ENCODE measurements at regions not wholly inside any gene's neighbourhood (a gene's known extent, or its start where the extent isn't known, plus 50 kb on each side); places are given as distances from the start of the nearest gene placed in this dataset.

DNA sequence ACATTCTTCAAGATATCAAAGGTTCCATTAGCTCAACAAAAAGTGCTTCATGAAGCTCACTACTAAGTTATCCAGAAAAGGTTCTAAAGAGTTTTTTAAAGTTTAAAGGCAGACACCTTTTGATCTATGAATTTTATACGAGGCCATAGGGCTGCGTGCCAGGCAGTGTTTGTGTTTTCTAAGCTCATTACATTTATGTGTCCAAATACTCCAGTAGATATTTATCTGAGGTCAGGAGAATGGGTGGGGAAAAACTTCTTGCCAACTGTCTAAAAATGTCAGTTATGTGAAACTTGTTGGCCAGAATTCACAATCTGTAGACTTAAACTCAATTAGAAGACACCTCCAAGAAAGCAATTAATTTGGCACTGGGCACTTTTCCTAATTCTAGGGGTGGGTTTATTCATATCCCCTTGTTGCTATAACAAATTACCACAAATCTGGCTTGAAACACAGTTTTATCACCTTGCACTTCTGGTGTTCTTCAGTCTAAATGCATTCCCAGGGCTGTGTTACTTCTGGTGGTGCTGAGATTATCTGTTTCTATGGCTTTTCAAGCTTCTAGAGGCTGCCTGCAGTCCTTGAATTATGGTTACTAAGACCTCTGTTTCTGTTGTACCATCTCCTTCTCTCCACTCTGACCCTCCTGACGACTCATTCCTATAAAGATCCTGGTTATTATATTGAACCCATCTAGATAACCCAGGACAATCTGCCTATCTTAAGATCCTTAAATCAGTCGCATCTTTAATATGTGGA, 1030.4 kb upstream of the CNTN5 start:
- ATAC-seq (no peak), DNase-seq (ENCODE audit: low spot score in 2 of 2) (no peak)
- no peak overlapping the region for H3K4me3 Mint-ChIP-seq

DNA sequence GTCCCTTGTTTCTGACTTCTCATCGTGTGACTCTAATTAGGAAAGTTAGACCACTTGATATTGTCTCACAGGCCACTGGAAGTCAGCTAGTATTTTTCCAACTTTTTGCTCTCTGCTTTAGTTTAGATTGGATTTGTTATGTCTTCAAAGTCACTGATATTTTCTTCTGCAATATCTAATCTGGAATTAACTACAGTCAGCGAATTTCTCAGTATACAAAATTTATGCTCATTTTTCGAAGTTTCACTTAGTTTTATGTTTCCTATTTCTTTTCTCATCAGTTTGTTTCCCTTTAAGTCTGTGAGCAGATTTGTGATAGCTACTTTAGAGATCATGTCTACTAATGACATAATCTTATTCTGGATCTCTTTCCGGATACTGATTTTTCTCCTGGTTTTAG, 1027.2 kb upstream of the CNTN5 start:
- Mint-ChIP-seq H3K27ac (no peak overlapping the region), H3K4me3 (no peak overlapping the region), H3K36me3 (no peaks in the 10 kb centered on the region), H3K4me1 (no peaks in the 10 kb centered on the region), H3K9me3 (peaks cover 11% of the 10 kb centered on the region)
- DNase-seq (ENCODE audit: low spot score in 2 of 2): no peak
- ATAC-seq: no peak

More for the DNA sequence above, 1030.4 kb upstream of the CNTN5 start:
- Mint-ChIP-seq H3K36me3 (no peaks in the 10 kb centered on the region), H3K4me1 (no peaks in the 10 kb centered on the region), H3K9me3 (peaks cover 18% of the 10 kb centered on the region), H3K27ac (no peak overlapping the region)

DNA sequence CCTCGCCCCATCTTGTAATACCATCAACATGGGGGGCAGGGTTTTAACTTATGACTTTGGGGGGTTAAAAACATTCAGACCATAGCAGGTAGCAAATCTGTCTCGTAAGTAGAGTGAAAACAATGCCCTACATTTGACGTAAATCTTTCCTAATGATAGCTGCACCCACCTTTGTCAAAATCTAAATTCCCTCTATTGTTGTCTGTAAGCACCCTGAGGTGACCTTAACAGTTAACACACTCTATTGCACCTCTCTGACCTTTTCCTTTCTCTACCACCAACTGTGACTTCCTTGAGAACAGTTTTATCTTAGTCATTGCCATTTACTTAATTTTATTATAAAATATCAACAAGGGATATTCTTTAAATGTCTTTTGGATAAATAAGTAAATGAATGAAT, 1024.9 kb upstream of the CNTN5 start:
- H3K36me3 Mint-ChIP-seq: no peaks in the 10 kb centered on the region
- H3K4me3 Mint-ChIP-seq: no peak overlapping the region
- no peak overlapping the region for H3K27ac Mint-ChIP-seq
- no peaks in the 10 kb centered on the region for H3K4me1 Mint-ChIP-seq
- peaks cover 6% of the 10 kb centered on the region for H3K9me3 Mint-ChIP-seq
- DNase-seq (ENCODE audit: low spot score in 2 of 2) (no peak), ATAC-seq (no peak)

DNA sequence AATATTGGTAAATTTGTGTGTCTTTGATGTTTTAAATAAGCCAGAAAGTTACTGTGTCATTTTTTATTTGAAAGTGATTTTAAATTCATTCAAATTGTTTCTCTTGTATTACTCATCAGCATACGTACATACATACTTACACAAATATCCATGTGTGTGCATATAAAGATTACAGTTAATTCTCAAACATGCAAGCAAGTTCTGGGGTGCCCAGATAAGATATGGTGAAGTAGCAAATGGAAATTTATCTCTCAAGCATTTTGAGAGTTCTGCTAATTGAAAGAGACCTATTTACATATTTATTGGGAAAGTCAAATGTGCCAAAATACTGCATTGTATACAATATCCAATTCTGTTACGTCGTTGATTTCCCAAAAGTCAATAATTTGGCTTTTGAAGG, 1024.0 kb upstream of the CNTN5 start:
- DNase-seq (ENCODE audit: low spot score in 2 of 2): no peak
- no peak overlapping the region for H3K4me3 Mint-ChIP-seq
- H3K4me1 Mint-ChIP-seq: no peaks in the 10 kb centered on the region
- no peaks in the 10 kb centered on the region for H3K36me3 Mint-ChIP-seq
- ATAC-seq: no peak
- peaks cover 6% of the 10 kb centered on the region for H3K9me3 Mint-ChIP-seq
- no peak overlapping the region for H3K27ac Mint-ChIP-seq

DNA sequence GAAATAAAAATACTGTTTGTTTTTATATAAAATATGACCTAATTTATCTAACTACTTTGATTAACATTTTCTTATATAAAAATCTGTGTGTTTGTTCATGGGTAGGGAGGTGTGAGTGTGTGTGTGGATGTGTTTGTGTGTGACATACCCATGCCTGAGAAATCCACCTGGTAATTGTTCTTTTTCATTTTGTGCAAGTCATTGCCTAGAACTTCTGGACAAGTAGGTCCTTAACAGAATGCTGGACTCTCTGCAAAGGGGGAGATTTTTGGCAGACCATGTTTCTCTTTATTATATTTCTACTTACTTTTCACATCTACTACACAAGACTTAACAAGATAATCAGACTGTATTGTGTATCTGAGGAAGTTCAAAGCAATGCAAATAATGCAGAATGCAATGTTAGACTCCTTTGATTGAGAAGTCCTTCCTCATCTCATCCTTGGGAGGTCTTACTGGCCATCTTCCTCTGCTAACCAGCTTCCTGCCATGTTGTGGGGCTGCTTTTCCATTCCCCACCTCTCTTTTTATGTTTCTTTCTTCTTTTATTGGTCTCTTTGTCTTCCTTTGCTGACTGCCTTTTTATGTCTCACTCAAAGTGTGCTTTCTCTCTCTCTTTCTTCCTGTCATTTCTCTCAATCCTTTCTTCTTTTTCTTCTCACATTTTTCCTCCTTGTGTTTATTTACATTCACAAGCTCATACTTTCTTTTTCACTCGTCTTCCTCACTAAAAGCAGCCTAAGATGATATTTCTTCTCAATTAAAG, 1017.0 kb upstream of the CNTN5 start:
- Mint-ChIP-seq H3K4me1 (no peaks in the 10 kb centered on the region), H3K27ac (no peak overlapping the region), H3K36me3 (peaks cover 6% of the 10 kb centered on the region), H3K4me3 (no peak overlapping the region), H3K9me3 (peaks cover 18% of the 10 kb centered on the region)
- ATAC-seq (no peak), DNase-seq (ENCODE audit: low spot score in 2 of 2) (no peak)

DNA sequence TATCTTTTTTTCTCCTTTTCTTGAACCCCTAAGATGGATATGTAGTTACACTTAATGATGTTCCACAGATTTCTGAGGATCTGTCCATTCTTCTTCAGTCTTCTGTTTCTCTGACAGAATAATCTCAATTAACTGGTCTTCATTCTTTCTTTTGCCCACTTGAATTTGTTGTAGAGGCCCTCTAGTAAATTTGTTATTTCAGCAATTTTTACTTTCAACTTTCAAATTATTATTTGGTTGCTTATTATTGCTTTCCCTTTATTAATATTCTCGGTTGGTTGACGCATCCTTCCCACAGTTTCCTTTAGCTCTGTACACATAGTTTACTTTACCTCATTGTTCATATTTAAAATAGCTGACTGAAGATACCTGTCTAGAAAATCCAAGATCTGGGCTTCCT, 1013.7 kb upstream of the CNTN5 start:
- ATAC-seq: no peak
- Mint-ChIP-seq H3K36me3 (peaks cover 6% of the 10 kb centered on the region), H3K9me3 (peaks cover 22% of the 10 kb centered on the region), H3K27ac (no peak overlapping the region), H3K4me1 (no peaks in the 10 kb centered on the region), H3K4me3 (no peak overlapping the region)
- no peak for DNase-seq (ENCODE audit: low spot score in 2 of 2)

DNA sequence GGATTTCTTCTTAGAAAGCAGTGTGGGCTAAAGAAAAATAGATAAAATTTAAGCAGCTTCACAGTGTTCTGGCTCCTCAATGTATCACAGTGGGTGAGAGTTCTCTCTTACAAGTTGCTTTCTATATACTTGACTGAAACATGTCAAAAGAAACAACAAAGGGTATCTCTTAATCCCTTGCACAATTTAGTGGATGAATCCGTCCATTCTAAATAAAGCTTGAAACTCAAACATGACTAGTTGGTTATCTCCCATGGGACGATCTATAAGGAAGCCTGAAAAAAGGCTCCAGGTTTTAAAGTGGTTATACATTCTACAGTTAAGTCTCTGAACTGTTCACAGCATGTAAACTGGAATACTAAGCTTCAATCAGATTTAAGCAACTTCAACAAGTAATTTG, 993.1 kb upstream of the CNTN5 start:
- no peak overlapping the region for H3K4me3 Mint-ChIP-seq
- ATAC-seq (no peak), DNase-seq (ENCODE audit: low spot score in 2 of 2) (no peak)
- H3K9me3 Mint-ChIP-seq: peaks cover 8% of the 10 kb centered on the region
- no peaks in the 10 kb centered on the region for H3K36me3 Mint-ChIP-seq
- H3K27ac Mint-ChIP-seq: no peak overlapping the region
- H3K4me1 Mint-ChIP-seq: no peaks in the 10 kb centered on the region

DNA sequence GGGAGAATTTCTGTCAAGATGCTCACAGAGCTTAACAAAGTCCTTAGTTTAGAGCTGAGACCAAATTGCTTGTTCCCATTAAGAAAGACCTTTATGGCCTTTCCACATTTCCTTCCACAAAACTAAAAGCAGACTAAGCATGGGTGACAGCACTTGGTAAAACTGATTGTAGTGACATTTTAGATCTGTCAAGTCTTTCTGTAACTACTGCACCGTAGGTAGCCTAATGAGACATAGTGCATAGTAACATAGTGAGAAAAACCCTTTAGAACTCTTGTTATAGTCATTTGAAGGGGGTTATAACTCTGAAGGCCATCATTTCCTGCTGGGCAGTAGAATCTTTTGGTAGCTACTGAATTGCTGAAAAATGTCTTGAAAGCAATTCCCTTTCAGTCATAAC, 990.9 kb upstream of the CNTN5 start:
- Mint-ChIP-seq H3K4me1 (no peaks in the 10 kb centered on the region), H3K9me3 (peaks cover 8% of the 10 kb centered on the region), H3K27ac (no peak overlapping the region), H3K4me3 (no peak overlapping the region), H3K36me3 (no peaks in the 10 kb centered on the region)
- ATAC-seq (no peak), DNase-seq (ENCODE audit: low spot score in 2 of 2) (no peak)

DNA sequence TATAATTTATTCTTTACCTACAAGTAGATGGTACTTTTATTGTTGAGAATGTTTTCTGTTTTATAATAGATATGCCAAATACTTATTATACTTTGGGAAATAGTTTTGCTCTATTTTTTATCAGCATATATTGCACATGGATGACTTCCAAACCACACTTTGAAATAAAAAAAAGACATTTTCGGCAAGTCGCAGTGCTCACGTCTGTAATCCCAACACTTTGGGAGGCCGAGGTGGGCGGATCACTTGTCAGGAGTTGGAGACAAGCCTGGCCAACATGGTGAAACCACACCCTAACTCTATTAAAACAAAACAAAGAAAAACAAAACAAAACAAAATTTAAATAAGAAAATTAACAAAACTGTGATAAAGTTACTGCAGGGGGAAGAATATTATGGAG, 983.9 kb upstream of the CNTN5 start:
- Mint-ChIP-seq H3K27ac (no peak overlapping the region), H3K4me3 (no peak overlapping the region), H3K4me1 (no peaks in the 10 kb centered on the region), H3K9me3 (peaks cover 18% of the 10 kb centered on the region), H3K36me3 (no peaks in the 10 kb centered on the region)
- ATAC-seq: no peak
- DNase-seq (ENCODE audit: low spot score in 2 of 2): no peak

DNA sequence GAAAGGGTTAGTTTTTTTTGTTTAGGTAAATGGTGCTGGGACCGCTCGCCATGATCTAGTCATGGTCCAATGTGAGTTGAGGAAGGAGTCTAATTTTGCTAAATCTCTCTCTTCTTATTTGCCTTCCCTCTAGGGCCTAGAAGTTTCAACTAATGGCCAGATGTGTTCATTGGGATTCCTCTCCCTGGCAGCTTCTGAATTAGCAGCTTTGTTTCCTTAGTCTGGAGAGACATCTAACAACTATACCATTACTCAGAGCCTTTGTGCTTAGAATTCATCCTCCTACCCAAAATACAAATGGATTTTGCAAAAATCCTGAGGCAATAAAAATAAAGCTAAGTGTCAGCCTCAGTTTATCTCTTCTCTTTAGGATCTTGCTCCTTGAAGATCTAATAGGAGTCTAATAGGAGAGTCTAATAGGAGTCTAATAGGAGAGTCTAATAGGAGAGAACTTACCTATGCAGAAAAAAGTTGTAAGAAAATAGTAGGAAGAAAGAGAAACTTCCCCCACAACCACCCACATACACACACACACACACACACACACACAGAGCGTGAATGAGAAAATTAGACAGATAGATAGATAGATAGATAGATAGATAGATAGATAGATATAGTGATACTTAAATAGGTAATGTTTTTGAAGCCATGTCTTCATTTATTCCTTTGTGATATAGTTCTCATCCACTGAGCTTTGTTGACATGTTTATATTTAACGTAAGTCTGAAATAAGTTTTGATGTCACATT, 980.5 kb upstream of the CNTN5 start:
- Mint-ChIP-seq H3K27ac (no peak overlapping the region), H3K4me1 (no peaks in the 10 kb centered on the region), H3K4me3 (no peak overlapping the region), H3K9me3 (peaks cover 10% of the 10 kb centered on the region), H3K36me3 (no peaks in the 10 kb centered on the region)
- no peak for ATAC-seq
- DNase-seq (ENCODE audit: low spot score in 2 of 2): no peak

DNA sequence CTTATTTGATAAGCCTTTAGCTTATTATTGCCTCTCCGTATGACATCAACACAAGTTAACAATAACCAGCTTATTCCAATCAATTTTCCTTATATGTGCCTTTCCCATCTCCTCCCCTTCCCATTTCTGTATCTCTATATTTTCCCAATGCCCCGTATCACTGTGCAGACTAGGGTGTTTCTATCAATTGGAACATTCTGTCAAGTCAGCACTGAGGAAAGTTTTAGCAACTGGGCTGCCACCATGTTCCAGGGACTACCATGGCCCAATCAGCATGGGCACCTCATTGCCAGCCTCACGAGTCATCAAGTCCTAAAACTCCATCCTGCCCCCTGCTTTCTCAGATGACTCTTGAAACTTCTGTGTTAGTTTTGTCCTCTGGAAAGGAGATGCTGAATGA, 973.1 kb upstream of the CNTN5 start:
- H3K9me3 Mint-ChIP-seq: peaks cover 15% of the 10 kb centered on the region
- no peak overlapping the region for H3K27ac Mint-ChIP-seq
- H3K36me3 Mint-ChIP-seq: no peaks in the 10 kb centered on the region
- DNase-seq (ENCODE audit: low spot score in 2 of 2) (no peak), ATAC-seq (no peak)
- no peaks in the 10 kb centered on the region for H3K4me1 Mint-ChIP-seq
- no peak overlapping the region for H3K4me3 Mint-ChIP-seq

DNA sequence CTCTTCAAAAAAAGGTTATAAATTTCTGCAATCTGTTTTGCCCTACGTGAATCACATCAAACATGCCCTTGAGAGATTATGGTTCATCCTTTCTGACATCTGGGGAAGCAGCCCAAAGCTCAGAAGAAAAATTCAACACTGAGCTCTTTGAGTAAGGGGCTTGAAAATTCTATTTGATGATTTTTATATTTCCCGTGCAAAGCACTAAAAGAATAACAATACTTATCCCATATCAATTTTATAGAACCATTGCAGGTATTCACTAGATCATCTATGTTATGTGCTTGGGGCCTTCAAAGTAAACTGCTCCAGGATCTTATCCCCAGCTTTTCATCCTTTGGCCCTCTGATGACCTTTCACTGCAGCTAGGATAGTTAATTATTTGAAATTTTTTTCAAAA, 966.9 kb upstream of the CNTN5 start:
- DNase-seq (ENCODE audit: low spot score in 2 of 2): no peak
- H3K27ac Mint-ChIP-seq: no peak overlapping the region
- no peaks in the 10 kb centered on the region for H3K36me3 Mint-ChIP-seq
- no peak overlapping the region for H3K4me3 Mint-ChIP-seq
- ATAC-seq: no peak
- H3K9me3 Mint-ChIP-seq: no peaks in the 10 kb centered on the region
- H3K4me1 Mint-ChIP-seq: no peaks in the 10 kb centered on the region

DNA sequence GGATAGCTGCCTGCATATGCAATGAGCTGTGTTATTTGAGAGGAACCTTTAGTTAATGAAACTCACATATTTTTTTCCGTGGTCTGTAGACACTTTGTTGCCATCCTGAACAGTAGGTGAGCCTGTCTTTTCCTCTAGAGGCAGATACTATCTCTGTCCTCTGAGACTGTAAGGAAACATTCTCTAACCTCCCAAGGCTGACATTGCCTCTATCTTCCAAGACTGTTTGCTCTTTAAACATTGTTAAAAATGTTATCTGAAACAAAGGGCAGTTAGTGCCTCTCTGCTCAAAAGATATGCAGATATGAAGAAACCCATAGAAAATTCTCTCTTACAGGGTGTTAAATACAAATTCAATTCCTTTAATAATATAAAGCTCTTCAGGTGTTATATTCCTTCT, 963.8 kb upstream of the CNTN5 start:
- Mint-ChIP-seq H3K36me3 (no peaks in the 10 kb centered on the region), H3K27ac (no peak overlapping the region), H3K4me1 (no peaks in the 10 kb centered on the region), H3K9me3 (peaks cover 5% of the 10 kb centered on the region), H3K4me3 (no peak overlapping the region)
- DNase-seq (ENCODE audit: low spot score in 2 of 2) (no peak), ATAC-seq (no peak)

DNA sequence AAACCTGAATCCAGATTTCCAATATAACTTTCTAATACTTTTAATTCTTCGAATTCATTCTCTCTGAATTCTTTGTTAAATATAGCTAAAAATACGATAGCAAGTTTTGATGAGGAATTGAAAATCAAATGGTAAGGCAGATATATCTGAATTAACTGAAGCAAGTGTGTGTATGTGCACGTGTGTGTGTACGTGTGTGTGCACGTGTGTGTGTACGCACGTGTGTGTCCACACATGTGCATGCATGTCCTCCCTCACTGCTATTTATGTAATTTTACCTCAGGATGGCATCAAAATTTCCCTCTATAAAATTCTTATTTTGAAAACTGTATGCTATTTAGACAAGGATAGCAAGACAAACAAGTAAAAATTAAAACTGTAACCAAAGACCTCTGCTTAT, 961.3 kb upstream of the CNTN5 start:
- Mint-ChIP-seq H3K9me3 (peaks cover 12% of the 10 kb centered on the region), H3K4me3 (no peak overlapping the region), H3K27ac (no peak overlapping the region), H3K4me1 (no peaks in the 10 kb centered on the region), H3K36me3 (no peaks in the 10 kb centered on the region)
- DNase-seq (ENCODE audit: low spot score in 2 of 2): no peak
- ATAC-seq: no peak

DNA sequence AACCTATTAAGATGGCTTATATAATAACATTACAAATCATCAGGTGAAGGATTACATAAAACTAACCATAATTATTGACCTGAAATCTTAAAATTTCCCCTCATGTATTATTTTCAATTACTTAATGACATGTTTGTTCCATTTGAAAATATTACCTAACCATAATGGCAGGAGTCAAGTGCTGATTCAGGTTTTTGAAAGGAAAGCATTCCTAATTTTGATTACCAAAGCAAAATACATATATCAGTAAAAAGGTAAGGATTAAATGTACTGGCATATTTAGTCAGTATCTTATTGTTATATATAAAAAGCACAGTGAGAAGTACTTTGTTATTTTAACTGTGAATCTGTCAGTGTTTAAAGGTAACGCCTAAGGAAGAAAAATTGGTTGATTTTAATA, 960.0 kb upstream of the CNTN5 start:
- H3K9me3 Mint-ChIP-seq: peaks cover 13% of the 10 kb centered on the region
- no peaks in the 10 kb centered on the region for H3K4me1 Mint-ChIP-seq
- no peak overlapping the region for H3K27ac Mint-ChIP-seq
- no peak for ATAC-seq
- no peak for DNase-seq (ENCODE audit: low spot score in 2 of 2)
- no peak overlapping the region for H3K4me3 Mint-ChIP-seq
- H3K36me3 Mint-ChIP-seq: no peaks in the 10 kb centered on the region

DNA sequence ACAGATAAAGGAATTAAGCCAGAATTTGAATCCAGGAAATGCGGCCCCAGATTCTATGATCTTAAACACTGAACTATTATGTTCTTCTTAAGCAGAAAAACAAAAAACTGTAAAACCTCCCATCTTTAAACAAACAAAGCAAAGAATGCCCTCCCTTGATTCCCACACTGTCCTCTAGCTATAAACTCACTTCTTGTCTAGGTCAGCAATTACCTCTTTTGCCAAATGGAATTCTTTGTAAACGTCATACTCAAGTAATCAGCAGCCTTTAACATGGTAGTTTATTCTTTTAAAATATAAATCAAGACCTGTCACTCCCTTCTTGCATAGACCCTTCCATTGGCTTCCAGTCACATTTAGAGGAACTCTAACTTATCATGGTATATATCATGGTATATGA, 958.9 kb upstream of the CNTN5 start:
- H3K4me1 Mint-ChIP-seq: no peaks in the 10 kb centered on the region

More for the DNA sequence above, 958.9 kb upstream of the CNTN5 start:
- Mint-ChIP-seq H3K27ac (no peak overlapping the region), H3K4me3 (no peak overlapping the region), H3K36me3 (no peaks in the 10 kb centered on the region), H3K9me3 (peaks cover 15% of the 10 kb centered on the region)
- no peak for ATAC-seq
- DNase-seq (ENCODE audit: low spot score in 2 of 2): no peak

Measured in stimulated activated effector memory CD8-positive, alpha-beta T cell treated with anti-CD3 and anti-CD28 coated beads, Interleukin-12 subunit alpha, Interleukin-12 subunit beta, amount 100 ng/mL, for 72 hours (primary cell).